ENCODE measurements at regions not wholly inside any gene's neighbourhood (a gene's known extent, or its start where the extent isn't known, plus 50 kb on each side); places are given as distances from the start of the nearest gene placed in this dataset.
A peak's percentile ranks its signal among the peaks of the same experiment; 100 is the strongest.

DNA sequence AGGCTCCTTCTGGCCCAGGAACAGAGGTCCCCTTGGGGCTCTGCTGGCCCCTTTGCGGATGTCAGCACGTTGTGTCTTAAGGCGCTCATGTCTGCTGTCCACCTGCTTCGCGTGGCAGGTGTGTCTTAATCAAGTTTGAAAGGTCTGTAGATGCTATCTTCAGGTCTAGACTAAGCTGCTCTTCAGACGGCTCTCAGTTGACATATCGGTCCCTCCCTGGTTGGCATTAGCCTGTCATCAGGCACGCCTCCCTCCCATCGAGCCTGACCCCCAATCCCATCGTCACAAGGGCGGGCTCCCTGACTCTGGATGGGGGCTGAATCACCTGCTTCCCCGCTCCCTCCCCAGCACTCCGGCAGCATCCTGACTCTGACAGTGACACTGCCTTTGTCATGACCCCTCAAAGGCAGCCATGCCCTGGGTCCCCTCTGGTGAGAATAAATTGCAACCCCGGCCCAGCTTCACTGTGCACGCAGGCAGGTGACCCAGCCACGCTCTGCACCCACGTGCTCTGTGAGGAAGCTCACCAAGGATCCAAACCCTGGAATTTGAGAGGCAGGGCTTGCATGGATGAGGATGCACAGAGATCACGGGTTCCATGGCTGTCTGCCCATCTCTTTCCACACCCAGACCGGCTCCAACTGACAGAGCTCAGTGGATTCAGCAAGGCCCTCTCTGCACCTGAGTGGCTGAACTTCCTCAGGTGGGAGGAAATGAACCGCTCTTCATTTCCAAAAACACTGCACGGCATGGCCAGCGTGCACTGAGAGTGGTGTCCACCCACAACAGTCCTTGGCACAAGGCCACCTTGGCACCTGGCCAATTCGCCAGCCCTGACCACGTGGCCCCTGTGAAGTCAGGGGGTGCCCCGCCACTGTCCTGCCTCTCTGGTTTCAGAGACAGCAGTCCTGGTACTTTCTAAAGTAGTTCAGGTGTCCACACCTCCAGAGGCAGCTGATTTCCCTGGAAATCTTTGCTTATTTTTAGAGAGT is 110.2 kb upstream of the GPC1 start:
- no peaks in the 10 kb centered on the region for H3K36me3 Mint-ChIP-seq (ENCODE audit: low read depth)
- H3K4me3 Mint-ChIP-seq = no peak overlapping the region
- peaks cover 6% of the 10 kb centered on the region for H3K4me1 Mint-ChIP-seq
- peaks cover 13% of the 10 kb centered on the region for H3K27me3 Mint-ChIP-seq (ENCODE audit: low read depth)
- TF ChIP-seq, protein P1, sequence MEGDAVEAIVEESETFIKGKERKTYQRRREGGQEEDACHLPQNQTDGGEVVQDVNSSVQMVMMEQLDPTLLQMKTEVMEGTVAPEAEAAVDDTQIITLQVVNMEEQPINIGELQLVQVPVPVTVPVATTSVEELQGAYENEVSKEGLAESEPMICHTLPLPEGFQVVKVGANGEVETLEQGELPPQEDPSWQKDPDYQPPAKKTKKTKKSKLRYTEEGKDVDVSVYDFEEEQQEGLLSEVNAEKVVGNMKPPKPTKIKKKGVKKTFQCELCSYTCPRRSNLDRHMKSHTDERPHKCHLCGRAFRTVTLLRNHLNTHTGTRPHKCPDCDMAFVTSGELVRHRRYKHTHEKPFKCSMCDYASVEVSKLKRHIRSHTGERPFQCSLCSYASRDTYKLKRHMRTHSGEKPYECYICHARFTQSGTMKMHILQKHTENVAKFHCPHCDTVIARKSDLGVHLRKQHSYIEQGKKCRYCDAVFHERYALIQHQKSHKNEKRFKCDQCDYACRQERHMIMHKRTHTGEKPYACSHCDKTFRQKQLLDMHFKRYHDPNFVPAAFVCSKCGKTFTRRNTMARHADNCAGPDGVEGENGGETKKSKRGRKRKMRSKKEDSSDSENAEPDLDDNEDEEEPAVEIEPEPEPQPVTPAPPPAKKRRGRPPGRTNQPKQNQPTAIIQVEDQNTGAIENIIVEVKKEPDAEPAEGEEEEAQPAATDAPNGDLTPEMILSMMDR (IDR thresholded peaks at IDR 0.05; ENCODE audit: unreplicated experiment in 3 of 3) = no peak
- H3K27ac Mint-ChIP-seq = peak overlapping the region in 1 of 3 experiments; percentile 40
- peaks cover 4% of the 10 kb centered on the region for H3K9me3 Mint-ChIP-seq

DNA sequence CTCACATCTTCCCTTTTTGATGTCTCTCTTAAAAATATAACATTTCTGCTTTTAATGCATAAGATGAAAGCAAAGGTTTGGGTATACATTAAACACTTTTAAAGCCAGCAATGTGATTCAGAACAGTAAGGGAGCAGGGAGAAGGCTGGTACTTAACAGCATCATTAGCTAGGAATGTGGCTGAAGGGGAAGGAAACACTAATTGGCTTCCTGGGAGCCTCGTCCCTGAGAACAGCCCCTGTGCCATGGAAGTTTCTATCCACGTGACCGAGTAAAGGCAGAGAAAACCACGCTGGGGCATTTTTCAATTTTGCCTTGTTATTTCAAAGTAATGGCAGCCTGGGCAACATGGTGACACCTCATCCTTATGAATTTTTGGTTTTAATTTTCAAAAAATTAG is 109.2 kb upstream of the GPC1 start:
- no peaks in the 10 kb centered on the region for H3K36me3 Mint-ChIP-seq (ENCODE audit: low read depth)
- H3K9me3 Mint-ChIP-seq = peaks cover 5% of the 10 kb centered on the region
- H3K27ac Mint-ChIP-seq = peak overlapping the region in 1 of 3 experiments; percentile 40
- no peak overlapping the region for H3K4me3 Mint-ChIP-seq
- H3K27me3 Mint-ChIP-seq (ENCODE audit: low read depth) = peaks cover 14% of the 10 kb centered on the region
- TF ChIP-seq, protein P1 (IDR thresholded peaks at IDR 0.05; ENCODE audit: unreplicated experiment in 3 of 3) = no peak
- peaks cover 6% of the 10 kb centered on the region for H3K4me1 Mint-ChIP-seq

DNA sequence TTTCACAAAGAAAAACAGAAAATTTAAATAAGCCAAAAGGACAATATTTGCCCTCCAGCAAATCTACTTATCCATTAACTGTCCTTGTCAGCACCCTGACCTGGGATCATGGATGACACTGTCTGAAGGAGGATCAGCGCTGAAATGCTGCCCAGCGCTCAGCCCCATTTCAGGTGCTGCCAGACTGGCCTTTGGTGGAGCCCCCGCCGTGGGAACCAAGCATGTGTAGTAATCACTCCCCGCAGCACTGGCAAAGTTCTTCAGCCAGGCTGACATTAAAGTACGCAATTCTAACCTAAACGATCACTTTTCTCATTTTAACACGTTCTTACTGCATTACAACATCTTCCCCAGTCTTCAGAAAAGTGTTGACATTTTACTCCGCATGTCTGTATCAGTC is 108.6 kb upstream of the GPC1 start:
- Mint-ChIP-seq H3K9me3 (peaks cover 7% of the 10 kb centered on the region), H3K4me3 (no peak overlapping the region), H3K36me3 (ENCODE audit: low read depth) (no peaks in the 10 kb centered on the region), H3K27me3 (ENCODE audit: low read depth) (peaks cover 17% of the 10 kb centered on the region), H3K4me1 (peaks cover 6% of the 10 kb centered on the region), H3K27ac (no peak overlapping the region)
- TF ChIP-seq, protein P1 (IDR thresholded peaks at IDR 0.05; ENCODE audit: unreplicated experiment in 3 of 3) = no peak

DNA sequence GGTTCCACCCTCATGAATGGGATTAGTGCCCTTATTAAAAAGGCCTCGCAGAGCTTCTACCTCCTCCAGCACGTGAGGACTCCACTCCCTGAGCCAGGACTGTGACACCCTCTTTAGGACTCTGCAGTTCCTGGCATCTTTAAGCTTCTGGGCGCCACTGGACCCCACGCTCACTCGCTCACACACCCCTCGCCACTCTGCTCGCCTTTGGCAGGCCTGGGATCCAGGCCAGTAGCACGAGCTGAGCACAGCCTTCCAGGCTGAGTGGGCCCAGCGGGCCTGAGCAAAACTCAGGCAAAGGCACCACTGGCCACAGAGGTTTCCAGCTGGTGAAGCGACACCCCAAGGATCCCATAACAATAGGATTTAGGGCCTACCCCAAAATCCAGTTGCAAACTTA is 107.9 kb upstream of the GPC1 start:
- no peaks in the 10 kb centered on the region for H3K36me3 Mint-ChIP-seq (ENCODE audit: low read depth)
- H3K9me3 Mint-ChIP-seq = peaks cover 7% of the 10 kb centered on the region
- no peak overlapping the region for H3K27ac Mint-ChIP-seq
- H3K4me3 Mint-ChIP-seq = no peak overlapping the region
- peaks cover 20% of the 10 kb centered on the region for H3K27me3 Mint-ChIP-seq (ENCODE audit: low read depth)
- TF ChIP-seq, protein P1 (IDR thresholded peaks at IDR 0.05; ENCODE audit: unreplicated experiment in 3 of 3) = no peak
- peaks cover 6% of the 10 kb centered on the region for H3K4me1 Mint-ChIP-seq

DNA sequence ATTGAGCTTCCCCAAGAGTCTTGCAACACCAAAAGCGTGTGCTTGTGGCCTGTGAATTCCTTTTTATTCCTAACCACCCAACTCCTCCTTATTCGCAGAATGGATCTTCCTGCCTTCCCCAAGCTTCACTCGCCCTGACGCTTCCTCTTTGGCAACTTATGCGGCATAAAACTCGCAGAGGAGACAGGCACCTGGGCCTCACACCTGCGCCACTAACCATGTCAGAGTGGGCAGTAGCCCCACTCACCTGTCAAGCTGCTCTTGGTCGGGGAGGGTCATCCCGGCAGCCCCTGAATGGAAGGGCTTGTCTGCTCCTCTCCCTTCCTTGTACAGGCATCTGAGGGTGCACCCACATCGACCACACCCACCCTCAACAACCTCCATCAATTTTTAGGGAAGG is 106.9 kb upstream of the GPC1 start:
- TF ChIP-seq, protein P1 (IDR thresholded peaks at IDR 0.05; ENCODE audit: unreplicated experiment in 3 of 3) = no peak
- no peak overlapping the region for H3K4me3 Mint-ChIP-seq
- no peak overlapping the region for H3K27ac Mint-ChIP-seq
- H3K27me3 Mint-ChIP-seq (ENCODE audit: low read depth) = peaks cover 22% of the 10 kb centered on the region
- H3K36me3 Mint-ChIP-seq (ENCODE audit: low read depth) = no peaks in the 10 kb centered on the region
- peaks cover 6% of the 10 kb centered on the region for H3K4me1 Mint-ChIP-seq
- peaks cover 7% of the 10 kb centered on the region for H3K9me3 Mint-ChIP-seq
